RWPE2 (cell line): ENCODE measurements at regions not wholly inside any gene's neighbourhood (a gene's known extent, or its start where the extent isn't known, plus 50 kb on each side); places are given as distances from the start of the nearest gene placed in this dataset.

ENCODE experiments used
- ATAC-seq: fragments of 200-7000 bp; cut with Tn5 transposase; 3 replicates; pipeline ENCODE4 v1.9.1; 2021; ENCODE audit warnings: low read depth
- DNase-seq: peaks from one replicate; pipeline ENCODE4 v3.0.0-alpha.2; 2020; ENCODE audit warnings: low spot score
- H3K27ac ChIP-seq: fragments of 450-650 bp; 2 replicates; pipeline ENCODE4 v1.5.1; 2017; ENCODE audit warnings: mild to moderate bottlenecking; ENCODE audit not compliant: poor library complexity, severe bottlenecking
- H3K27me3 ChIP-seq: fragments of 250-450 bp; sonication (Bioruptor Pico); 2 replicates; pipeline ENCODE4 v1.5.1; 2021; ENCODE audit warnings: mild to moderate bottlenecking, moderate library complexity; ENCODE audit not compliant: insufficient read depth, poor library complexity, severe bottlenecking
- H3K36me3 ChIP-seq: fragments of 250-450 bp; sonication (Bioruptor Pico); 2 replicates; pipeline ENCODE4 v1.5.1; 2020; ENCODE audit warnings: low read depth, mild to moderate bottlenecking, moderate library complexity
- H3K4me1 ChIP-seq: fragments of 250-450 bp; sonication (Bioruptor Pico); 2 replicates; pipeline ENCODE4 v1.5.1; 2021; ENCODE audit warnings: mild to moderate bottlenecking, moderate library complexity; ENCODE audit not compliant: insufficient read depth, poor library complexity, severe bottlenecking
- H3K4me3 ChIP-seq: fragments of 250-450 bp; sonication (Bioruptor Pico); 2 replicates; pipeline ENCODE4 v1.5.1; 2021; ENCODE audit warnings: mild to moderate bottlenecking, moderate library complexity; ENCODE audit not compliant: severe bottlenecking
- H3K9me3 ChIP-seq: fragments of 250-450 bp; sonication (Bioruptor Pico); 2 replicates; pipeline ENCODE4 v1.5.1; 2021; ENCODE audit warnings: mild to moderate bottlenecking, moderate library complexity; ENCODE audit not compliant: severe bottlenecking
- CTCF ChIP-seq: fragments of 450-650 bp; IDR thresholded peaks from one replicate; pipeline ENCODE4 v1.5.1; 2017; ENCODE audit warnings: mild to moderate bottlenecking, moderate library complexity; ENCODE audit not compliant: poor library complexity, severe bottlenecking

- TF ChIP-seq CTCF = no peak
- Histone ChIP-seq H3K36me3 (no peaks in the 10 kb centered on the region), H3K27me3 (no peaks in the 10 kb centered on the region), H3K27ac (no peak overlapping the region), H3K9me3 (no peaks in the 10 kb centered on the region), H3K4me3 (no peak overlapping the region), H3K4me1 (no peaks in the 10 kb centered on the region)
- DNase-seq (no peak), ATAC-seq (no peak)
These were observed 108.1 kb downstream of the ZFAND4 start for GRCh38 chr10:45564303-45564959.

GRCh38 chr10:45561952-45562351, 110.6 kb downstream of the ZFAND4 start:
- DNase-seq (no peak), ATAC-seq (no peak)
- H3K27me3 ChIP-seq = no peaks in the 10 kb centered on the region
- no peaks in the 10 kb centered on the region for H3K4me1 ChIP-seq
- no peaks in the 10 kb centered on the region for H3K36me3 ChIP-seq
- H3K27ac ChIP-seq = no peak overlapping the region
- no peak overlapping the region for H3K4me3 ChIP-seq
- H3K9me3 ChIP-seq = no peaks in the 10 kb centered on the region
- TF ChIP-seq CTCF = no peak

GRCh38 chr10:45560262-45560661, 112.3 kb downstream of the ZFAND4 start:
- H3K9me3 ChIP-seq = no peaks in the 10 kb centered on the region
- no peaks in the 10 kb centered on the region for H3K36me3 ChIP-seq
- no peaks in the 10 kb centered on the region for H3K27me3 ChIP-seq
- H3K27ac ChIP-seq = no peak overlapping the region
- no peak for ATAC-seq
- H3K4me1 ChIP-seq = no peaks in the 10 kb centered on the region
- no peak for DNase-seq
- no peak for TF ChIP-seq CTCF
- no peak overlapping the region for H3K4me3 ChIP-seq

- Histone ChIP-seq H3K36me3 (no peaks in the 10 kb centered on the region), H3K4me3 (no peak overlapping the region), H3K4me1 (no peaks in the 10 kb centered on the region), H3K27ac (no peak overlapping the region), H3K9me3 (no peaks in the 10 kb centered on the region), H3K27me3 (no peaks in the 10 kb centered on the region)
- no peak for TF ChIP-seq CTCF
- DNase-seq (no peak), ATAC-seq (no peak)
These were observed 114.1 kb downstream of the ZFAND4 start for GRCh38 chr10:45558425-45558824.

- no peaks in the 10 kb centered on the region for H3K4me1 ChIP-seq
- no peaks in the 10 kb centered on the region for H3K36me3 ChIP-seq
- H3K4me3 ChIP-seq = no peak overlapping the region
- H3K27ac ChIP-seq = no peak overlapping the region
- no peak for DNase-seq
- ATAC-seq = no peak
- no peaks in the 10 kb centered on the region for H3K9me3 ChIP-seq
- no peak for TF ChIP-seq CTCF
- no peaks in the 10 kb centered on the region for H3K27me3 ChIP-seq
These were observed 115.2 kb downstream of the ZFAND4 start for GRCh38 chr10:45557275-45557905.
